ENCODE measurements at regions not wholly inside any gene's neighbourhood (a gene's known extent, or its start where the extent isn't known, plus 50 kb on each side); places are given as distances from the start of the nearest gene placed in this dataset.

GRCh38 chr14:66116732-66117131 lies 369.4 kb upstream of the CCDC196 start:
- TF ChIP-seq CTCF (conservative IDR thresholded peaks at IDR 0.05): no peak
- no peak for TF ChIP-seq ZFX (IDR thresholded peaks at IDR 0.05)
